Stimulated activated CD8-positive, alpha-beta memory T cell treated with anti-CD3 and anti-CD28 coated beads, Interleukin-15, amount 100 ng/mL, for 4 hours (primary cell): ENCODE measurements at regions not wholly inside any gene's neighbourhood (a gene's known extent, or its start where the extent isn't known, plus 50 kb on each side); places are given as distances from the start of the nearest gene placed in this dataset.
"Not testable (repeated sequence)": the region's sequence is repeated elsewhere in the genome, so short reads cannot be mapped to it uniquely, and the experiment has no call there.

Source experiments
- DNase-seq, 2 donors: peaks; one replicate each; pipeline ENCODE4 v3.0.0-alpha.2; 2020; ENCODE audit warnings: low read depth in 2 of 2

DNA sequence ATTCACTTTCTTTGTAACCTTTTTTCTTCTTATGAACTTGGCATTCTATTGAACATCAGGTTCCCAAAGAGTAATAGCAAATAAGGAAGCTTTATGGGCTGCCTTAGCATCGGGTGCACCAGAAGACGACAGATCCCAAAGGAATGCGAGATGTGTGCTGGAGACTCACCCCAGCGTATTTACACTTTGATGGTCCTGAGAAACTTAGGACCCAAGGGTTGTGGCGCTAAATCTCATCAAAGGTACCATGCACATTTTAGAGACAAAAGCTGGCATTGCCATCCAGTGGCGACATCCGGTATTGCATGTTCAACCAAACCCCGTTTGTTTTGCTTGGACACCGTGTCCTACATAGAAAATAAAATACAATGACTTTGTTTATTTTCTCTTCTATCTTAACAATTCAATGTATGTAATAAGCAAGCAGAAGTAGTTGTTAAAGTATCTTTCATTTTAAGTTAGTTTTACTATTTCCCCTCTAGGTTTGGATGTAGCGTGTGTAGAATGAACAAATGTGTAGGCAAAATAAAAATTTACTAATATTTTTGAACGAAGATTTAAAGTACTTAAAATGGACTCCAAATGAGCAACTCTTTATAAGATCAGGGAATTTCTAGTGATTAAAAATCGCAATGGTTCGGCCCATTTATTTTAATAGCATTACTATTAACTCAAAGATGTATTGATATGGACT, 1154.8 kb downstream of the GATA3 start:
- DNase-seq, result peak; percentile 30 to 66

DNA sequence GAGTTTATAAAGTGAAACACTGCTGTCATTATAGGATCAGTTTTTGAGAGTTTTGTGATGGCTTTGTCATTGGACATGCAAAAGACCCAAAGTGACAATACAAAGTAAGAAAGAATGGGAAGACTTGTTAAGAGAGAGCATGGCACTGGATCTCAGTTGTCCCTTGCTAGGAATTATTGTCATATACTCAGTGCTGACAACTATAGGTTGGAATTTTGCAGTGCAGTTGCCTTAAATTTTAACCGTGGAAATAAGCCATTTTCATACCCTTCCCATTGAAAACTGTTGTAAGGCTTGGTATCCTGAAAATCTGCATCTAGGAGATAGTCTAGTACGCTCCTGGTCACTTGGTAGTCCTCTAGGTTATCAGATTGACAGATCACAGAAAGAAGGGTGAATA, 1156.7 kb downstream of the GATA3 start:
- no peak for DNase-seq

DNA sequence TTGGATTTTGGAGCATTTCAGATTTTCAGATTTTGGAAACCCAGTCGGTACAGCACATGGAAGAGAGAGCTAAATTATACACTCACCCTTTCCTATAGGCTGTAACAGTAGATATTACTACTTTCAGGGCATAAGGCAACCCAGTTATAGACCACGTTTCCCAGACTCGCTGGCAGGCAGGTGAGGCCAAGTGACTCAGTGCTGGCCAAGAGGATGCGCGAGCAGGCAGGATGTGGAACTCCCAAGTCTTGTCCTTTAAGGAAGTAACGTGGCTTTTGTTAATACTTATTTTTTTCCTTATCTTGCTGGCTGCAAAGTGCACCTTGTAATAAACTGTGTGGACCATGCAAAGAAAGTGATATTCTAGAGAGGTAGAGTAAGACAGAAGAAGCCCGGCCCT, 1160.1 kb downstream of the GATA3 start:
- no peak for DNase-seq

DNA sequence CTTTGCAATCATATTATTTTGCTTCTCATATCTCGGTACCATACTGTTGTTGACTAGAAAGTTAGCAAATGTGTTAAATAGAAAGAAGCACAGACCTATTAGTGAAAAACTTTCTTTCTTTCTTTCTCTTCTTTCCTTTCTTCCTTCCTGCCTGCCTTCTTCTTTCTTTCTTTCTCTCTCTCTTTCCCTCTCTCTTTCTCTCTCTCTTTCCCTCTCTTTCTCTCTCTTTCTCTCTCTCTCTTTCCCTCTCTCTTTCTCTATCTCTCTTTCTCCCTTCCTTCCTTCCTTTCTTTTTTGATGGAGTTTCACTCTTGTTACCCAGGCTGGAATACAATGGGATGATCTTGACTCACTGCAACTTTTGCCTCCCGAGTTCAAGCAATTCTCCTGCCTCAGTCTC, 1160.6 kb downstream of the GATA3 start:
- no peak for DNase-seq

DNA sequence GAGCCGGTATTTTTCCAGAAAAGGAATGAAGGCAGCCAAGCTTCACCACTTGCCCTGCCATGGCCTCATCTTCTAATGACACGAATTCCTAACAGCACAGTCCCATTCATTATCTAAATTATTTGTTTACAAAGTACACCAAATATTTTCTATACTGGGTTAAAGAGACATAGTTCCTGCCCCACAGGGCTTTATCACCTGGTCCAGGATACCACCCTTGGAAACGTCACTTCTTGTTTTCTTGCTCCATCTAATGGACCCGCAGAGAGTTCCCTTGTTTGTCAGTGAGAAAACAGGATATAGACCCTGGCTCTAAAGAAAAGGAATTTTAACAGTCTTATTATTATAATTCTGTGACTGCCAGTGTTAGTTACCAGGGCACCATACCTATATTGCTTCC, 1165.4 kb downstream of the GATA3 start:
- DNase-seq, result no peak

DNA sequence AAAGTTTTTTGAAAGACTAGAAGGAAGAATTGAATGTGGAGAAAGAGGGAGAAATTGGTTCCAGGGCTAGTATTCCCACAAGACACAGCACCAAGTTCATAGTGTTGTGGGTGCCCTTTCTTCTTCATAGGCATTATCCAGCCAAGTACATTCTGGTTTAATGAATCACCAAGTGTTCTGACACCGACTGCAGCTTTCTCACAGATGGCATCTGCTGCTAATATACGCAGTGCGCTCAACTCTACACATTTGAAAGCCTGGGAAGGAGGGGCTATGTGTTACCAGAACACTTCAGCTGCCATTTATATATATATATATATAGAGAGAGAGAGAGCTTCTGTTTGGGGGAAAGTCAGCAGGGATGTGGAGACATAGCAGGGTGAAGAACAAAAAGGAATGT, 1168.4 kb downstream of the GATA3 start:
- no peak for DNase-seq

DNA sequence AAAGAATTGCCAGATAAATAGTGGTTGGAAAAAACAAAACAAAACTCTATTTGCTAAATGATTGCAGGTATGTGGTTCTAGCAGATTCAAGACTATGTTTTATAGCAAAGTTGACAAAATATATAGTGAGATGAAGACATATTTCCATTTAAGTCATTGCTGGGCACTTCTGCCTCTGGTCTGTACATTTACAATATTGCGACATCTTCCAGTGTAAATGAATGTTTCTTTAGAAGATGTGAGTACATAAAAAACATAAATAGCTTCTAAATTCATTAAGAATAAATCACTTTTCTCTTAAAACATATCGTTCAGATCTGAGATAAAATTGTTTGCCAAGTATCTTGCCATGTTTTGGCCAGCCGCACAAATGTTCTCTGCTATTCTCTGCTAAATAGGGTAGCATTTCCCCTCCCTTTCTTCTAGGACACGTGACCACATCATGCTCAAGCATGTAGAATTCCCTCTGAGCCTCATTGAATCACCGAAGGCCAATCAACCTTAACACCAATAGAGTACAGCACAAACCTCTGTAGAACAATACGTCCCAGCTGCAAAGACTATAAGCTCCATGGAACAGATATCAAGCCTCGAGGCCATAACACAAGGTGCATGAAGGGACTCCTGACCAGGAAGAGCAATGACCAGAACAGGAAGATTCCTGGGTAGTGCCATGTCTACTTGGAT, 1173.3 kb downstream of the GATA3 start:
- DNase-seq, result no peak

DNA sequence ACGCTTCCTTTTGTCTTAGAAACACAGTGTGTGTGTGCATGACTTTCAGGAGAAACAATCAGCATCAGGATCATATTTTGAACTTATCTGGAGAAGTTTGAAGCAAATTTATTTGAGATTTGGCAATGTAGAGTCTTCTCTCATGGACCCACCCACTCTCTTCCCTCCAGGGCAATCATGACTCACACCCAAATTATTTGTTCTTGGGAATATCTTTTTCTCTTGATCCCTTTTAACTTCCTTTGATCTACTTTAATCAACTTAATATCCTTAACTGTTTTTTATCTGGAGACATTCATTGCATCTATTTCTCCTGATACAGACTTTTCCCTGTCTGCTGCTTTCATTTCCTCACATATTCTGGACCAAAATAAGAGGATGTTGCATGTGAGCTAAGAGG, 1174.3 kb downstream of the GATA3 start:
- DNase-seq, result no peak

DNA sequence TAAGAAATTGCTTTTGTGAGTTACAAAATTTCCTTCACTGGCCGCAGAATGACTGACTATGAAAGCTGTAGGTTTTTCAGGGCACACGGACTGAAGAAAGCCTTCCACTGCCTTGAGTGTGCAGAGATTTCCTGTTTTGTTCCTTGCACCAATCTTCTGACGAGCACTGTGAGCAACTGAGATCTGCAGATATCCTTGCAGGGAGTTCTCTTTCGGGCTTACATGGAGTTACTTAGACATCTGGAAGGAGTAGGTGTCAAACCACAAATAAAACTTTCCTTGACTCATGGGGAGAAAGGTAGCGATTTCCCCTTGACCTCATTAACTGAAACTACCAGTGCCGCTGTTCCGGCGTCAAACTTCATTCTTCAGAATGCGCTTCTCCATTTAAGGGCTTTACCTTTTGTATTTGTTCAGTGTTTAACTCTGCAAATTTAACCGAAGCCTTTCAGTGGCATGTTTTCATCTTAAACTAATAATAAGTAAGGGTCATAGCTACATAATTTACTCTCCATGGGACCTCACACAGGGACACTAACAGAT, 1175.3 kb downstream of the GATA3 start:
- DNase-seq, result no peak

DNA sequence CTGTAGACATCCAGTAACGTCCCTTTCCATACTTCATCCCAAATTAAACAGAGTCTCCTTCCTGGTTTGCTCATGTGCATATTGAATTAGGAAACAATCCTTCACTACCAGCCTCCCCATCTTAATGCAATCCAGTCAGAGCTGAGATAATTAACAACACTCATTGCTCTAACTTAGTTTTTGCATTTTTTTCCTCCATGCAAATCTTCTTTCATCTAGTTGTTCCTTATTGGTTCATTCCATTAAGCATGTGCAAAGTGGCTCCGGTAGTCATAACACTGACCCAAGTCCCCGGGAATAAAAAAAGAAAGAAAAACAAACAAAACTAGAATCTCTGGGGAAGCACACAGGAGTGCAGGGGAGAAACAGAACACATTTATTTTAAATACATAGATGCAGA, 1176.1 kb downstream of the GATA3 start:
- DNase-seq, result no peak

DNA sequence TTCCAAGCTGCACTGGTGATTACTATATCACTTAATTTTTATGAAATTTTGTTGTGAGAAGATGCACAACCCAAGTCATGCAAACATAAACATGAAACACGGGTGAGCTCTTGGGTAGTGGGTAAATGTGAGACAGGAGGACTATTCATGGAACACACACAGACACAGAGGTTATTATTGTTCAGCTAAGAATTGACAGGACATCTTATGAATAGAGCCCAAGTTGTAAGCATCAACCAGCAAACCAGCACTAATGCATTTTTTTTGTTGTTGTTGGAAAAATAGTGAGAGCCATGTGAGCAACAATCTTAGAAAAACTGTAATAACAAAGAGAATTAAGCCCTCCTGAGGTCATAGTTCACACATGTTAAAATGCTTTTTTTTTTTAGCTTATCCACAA, 1179.7 kb downstream of the GATA3 start:
- no peak for DNase-seq

DNA sequence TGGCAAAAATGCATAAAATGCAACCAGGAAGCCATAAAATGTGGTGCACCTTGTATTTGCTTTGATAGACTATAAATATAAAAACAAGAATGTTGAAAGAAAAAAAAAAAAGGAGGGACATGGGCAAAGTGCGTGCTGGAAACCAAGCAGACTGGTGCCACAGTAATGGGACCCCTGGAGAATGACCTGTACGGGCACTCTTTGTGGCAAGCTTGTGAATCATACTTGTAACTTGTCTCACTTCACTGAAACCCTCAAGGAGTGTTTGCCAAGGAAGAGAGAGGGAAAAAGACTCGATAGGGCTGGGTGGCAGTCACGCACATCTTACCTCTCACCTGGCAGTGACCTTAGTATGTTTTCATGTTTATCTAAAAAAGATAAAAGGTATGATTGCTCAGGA, 1183.6 kb downstream of the GATA3 start:
- DNase-seq, result no peak

DNA sequence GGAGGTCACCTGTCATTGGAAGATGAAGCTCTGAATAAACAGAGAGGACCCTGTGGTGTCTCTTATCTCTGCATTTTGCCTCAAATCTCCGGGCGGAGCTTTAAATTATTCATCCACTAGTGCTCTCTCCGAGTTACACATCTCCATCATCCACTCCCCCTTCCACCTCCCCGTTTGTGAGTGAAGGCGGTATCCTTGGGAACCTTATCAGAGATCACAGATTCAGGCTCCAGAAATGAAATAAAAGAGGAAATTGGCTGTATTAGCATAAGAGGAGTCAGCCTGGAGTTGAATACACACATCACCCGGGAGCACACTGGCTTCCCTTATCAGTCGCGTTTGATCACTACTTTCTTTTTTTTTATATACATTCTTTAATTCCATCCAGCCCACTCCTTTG, 1184.8 kb downstream of the GATA3 start:
- no peak for DNase-seq

DNA sequence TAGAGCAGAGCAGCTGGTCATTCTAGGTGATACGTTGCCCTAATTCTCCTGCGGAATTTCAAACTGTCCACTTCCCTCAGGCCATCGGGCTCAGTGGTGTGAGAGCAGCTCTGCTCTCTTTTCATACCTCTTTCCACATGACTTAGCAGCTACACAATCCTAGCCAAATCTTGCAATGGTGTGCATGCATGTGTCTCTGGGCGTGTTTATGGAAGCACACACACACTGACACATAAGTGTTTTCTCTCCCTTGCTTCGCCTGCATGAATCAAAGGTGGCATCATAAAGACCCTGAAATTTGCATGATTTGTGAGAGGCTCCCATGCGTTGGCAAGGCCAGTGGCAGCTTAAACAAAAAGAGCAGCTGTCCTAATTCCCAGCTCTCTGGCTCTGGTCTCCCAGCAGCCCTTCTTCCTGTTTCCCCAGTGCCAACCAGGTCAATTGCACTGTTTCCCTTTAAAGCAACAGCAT, 1189.5 kb downstream of the GATA3 start:
- no peak for DNase-seq

DNA sequence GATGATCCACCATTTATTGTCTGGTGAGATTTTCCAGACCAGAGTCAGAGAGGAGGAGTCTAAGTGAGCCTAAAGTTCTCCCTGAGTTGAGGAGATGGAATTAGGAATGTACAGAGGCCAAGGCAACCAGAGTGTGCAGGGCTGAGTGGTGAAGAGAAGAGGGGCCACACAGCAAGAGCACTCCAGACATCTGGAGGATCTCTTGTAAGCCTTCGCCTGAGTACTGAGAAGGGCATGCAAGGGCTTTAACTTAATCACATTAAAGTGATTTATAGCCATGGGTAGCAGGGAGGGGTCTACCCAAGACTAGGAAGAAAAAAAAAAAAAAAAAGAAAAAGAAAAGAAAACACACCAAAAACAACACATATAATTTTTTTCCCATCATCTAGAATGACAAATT, 1190.4 kb downstream of the GATA3 start:
- no peak for DNase-seq

DNA sequence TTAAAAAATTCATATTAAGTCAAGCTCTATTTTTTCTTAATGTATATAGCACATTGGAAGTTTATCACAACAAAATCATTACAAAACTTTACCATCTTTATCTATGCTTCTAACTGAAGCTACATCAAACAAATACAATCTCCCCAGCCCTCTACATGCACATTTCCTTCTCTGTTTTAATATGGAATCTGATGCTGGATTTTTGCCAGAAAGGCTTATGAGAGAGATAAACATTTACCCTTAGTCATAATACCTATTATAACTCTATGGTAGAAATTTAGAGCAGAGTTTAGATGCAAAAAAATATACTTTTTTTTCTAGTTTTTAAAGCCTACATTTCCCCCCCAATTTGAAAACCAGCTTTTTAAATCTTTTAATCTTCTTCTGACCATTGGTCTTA, 1198.6 kb downstream of the GATA3 start:
- DNase-seq, result no peak

DNA sequence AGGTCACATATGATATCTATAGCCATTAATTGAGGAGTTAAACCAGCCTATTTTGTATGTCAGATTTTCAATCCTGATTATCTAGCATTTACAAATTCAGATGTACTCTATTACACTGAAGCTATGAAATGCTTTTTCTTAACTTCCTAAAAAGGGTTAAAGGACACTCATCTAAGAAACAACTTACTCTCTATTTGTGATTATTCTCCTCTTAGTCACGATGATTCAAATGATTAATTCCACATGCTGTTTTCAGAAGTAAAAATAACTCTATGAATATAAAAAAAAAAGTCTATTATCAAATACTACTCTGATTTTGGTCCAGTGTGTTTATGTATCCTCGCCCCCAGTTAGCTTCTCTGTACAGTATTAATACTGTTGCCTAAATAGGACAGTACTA, 1199.9 kb downstream of the GATA3 start:
- DNase-seq, result no peak

DNA sequence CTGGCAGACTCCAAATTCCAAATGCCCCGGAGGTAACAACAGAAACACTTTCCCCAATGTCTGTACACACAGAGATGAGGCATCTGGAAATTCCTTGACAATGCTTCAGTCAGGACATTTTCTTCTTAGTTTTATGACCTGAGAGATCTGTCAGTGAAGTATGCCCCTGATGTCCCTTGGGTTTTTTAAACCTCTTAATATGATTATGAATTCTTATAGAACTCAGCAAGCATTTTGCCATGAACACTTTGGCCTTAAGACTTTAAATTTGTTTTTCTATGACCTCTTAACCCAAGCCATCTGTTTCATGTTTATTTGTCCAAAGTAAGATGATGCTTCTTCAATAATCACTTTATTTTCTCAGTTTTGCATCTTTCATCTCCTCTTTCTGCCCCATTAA, 1206.2 kb downstream of the GATA3 start:
- no peak for DNase-seq

DNA sequence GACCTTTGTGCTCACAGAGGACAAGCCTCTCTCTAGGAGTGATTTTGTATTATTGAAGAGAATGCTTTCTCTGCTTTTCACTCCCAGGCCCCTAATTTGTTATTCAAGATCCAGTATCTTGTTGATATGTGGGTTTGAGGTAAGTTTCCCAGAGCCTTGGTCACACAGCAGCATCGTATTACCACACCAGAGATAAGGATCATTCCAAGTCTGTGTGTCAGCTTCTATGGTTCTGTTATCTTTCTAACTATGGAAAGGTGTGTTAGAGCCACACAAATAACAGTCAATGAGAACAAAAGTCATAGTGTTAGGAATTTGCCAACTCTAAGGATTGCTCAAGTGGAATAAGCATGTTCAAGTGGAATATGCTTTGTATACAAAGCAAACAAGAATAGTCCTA, 1208.3 kb downstream of the GATA3 start:
- no peak for DNase-seq

DNA sequence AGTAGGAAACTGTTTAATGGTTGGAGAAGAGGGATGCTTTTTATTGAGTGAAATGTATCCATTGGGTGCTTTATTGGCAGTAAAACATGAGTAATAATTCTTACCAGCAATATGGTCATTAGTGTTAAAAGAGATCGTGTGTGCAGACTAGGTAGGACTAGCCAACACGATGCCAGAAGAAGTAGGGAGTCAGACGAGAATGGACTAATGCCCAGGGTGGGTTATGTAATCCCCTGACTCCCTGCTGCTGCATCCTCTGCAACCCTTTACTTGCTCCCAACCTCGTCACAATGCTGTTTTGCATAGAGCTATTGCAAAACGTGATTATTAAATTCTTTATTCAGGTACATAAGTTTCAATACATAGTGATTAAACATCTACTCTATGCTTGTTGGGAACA, 1213.7 kb downstream of the GATA3 start:
- no peak for DNase-seq

DNA sequence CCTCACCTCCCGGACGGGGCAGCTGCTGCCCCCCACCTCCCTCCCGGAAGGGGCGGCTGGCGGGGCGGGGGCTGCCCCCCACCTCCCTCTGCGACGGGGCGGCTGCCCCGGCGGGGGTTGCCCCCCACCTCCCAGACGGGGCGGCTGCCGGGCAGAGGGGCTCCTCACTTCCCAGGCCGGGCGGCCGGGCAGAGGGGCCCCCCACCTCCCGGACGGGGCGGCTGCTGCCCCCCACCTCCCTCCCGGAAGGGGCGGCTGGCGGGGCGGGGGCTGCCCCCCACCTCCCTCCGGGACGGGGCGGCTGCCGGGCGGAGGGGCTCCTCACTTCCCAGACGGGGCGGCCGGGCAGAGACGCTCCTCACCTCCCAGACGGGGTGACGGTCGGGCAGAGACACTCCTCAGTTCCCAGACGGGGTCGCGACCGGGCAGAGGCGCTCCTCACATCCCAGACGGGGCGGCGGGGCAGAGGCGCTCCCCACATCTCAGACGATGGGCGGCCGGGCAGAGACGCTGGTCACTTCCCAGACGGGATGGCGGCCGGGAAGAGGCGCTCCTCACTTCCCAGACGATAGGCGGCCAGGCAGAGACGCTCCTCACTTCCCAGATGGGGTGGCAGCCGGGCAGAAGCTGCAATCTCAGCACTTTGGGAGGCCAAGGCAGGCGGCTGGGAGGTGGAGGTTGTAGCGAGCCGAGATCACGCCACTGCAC, 1218.8 kb downstream of the GATA3 start:
- not testable (repeated sequence) for DNase-seq

DNA sequence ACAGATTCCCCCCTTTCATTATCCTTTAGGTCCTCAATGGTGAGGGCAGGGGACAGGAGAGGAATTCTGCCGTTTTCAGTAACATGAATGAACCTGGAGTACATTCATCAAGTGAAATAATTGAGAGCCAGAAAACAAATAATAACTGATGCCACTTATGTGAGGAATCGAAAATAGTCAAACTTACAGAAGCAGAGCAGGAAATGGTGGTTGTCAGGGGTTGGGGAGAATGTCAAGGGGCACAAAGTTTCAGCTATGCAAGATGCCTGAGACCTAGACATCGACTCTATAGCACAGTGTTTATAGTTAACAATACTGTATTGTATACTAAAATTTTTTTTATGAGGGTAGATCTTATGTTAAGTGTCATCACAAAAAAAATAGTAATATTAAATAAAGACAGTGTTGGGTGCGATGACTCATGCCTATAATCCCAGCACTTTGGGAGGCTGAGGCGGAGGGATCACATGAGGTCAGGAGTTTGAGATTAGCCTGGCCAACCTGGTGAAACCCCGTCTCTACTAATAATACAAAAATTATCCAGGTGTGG, 1219.8 kb downstream of the GATA3 start:
- DNase-seq, result no peak
